HG03066 (cell line): ENCODE measurements at regions not wholly inside any gene's neighbourhood (a gene's known extent, or its start where the extent isn't known, plus 50 kb on each side); places are given as distances from the start of the nearest gene placed in this dataset.
"Not testable (repeated sequence)": the region's sequence is repeated elsewhere in the genome, so short reads cannot be mapped to it uniquely, and the experiment has no call there.

Experiments
- ATAC-seq: cut with Tn5 transposase; IDR thresholded peaks from one replicate; pipeline ENCODE4 v1.9.1; 2021; ENCODE audit warnings: low read depth; ENCODE audit not compliant: unreplicated experiment

DNA sequence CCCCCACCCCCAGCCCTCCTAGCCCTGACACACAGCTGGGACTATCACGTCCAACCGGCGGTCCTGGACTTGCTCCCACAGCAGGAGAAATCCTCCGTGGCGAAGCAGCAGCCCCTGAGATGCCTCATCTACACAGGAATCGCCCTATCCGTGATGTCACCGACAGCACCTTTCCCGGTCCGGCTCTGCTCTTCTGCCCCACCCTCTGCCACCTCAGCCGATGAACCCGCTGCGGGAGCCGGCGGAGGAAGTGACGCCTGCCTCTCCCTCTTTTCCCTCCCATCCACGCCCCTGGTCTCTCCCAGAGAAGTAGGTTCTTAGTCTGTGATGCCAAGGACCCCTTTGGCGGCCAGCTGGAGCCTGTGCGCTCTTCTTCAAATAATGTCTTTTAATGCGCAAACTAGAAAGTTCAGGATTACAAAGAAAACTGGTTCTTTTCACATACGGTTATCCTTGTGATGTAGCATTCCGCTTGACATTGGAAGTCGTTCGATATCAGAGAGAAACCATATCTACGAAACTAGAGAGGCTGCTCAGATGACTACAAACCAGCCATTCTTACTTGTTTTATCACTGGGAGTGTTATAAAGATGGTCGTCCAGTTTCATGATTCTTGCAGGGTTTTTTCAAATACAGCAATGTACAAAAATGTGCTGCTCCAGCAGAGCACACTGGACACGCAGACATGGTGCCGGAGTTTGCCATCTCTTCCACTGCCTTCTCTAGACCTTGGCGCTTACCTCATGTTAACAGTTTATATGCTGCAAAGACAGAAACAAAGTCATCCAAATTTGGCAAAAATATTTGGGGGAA lies 120.3 kb downstream of the PPIAL4G start:
- no peak for ATAC-seq

DNA sequence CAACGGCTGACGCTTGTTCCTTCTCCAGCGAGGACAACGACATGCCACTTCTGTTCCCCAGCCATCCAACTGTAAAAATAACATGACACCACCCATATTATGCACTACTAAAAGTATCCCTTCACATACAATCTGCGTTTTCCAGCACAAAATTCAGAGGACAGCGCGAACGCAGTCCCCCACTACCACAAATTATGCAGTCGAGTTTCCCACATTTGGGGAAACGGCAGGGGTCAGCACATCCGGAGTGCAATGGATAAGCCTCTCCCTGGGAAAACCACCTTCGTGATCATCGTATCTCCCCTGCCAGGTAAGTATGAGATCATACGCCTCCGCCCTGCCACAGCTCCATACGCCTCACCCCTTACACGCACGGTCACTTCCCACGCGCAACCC lies 120.9 kb downstream of the PPIAL4G start:
- no peak for ATAC-seq

GRCh38 chr1:148361427-148362215 lies 121.5 kb downstream of the PPIAL4G start:
- ATAC-seq, result not testable (repeated sequence)

GRCh38 chr1:148357037-148357436 lies 126.1 kb downstream of the PPIAL4G start:
- ATAC-seq, result no peak

DNA sequence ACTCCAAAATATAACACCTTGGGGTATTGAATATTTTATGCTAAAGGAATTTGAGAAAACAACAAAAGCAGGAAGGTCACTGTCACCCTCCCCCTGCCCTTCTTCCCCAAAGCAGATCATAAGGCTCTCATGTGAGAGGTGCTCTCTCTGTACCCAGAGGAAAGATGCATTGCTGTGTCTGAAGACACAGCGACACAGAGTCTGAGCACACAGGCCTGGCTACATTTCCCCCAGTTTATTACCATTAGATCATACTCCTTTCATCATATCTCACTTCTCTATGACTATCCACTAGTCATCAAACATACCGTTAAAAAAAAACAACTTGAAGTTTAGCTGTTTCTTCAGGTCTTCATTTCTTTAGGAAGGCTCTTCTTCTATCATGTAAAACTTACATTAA lies 127.1 kb downstream of the PPIAL4G start:
- ATAC-seq, result no peak

GRCh38 chr1:148354913-148355308 lies 128.2 kb downstream of the PPIAL4G start:
- ATAC-seq, result no peak

DNA sequence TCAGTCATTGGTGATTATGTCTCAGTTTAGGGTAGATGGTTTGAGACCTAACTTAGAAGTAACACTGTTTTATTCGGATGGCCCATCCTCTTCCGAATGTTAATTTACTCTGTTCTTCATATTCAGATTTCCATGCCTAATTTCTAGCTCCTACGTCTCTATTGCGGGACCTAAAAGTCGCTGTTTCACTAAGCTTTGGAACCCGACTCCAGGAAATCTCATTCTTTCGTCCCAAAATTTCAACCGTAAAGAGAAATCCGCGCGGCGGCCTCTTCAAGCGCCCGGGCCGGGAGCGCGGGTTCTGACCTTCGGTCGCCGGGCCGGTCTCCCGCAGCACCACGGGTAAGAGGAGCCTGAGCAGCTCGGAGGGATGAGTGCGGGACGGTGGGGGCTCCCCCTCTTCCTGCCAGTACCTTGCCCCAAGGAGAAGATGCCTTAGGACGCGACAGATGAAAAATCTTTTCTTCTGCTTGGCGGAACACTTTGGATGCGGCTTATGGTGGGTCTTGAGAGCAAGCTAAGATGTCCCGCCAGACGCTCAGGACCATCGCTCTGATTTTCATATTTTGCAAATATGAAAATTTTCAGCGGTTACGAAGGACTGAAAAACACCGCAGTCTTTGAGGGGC lies 128.7 kb downstream of the PPIAL4G start:
- ATAC-seq, result no peak

- ATAC-seq, result no peak
Observed at GRCh38 chr1:148353461-148354283, 129.4 kb downstream of the PPIAL4G start.

DNA sequence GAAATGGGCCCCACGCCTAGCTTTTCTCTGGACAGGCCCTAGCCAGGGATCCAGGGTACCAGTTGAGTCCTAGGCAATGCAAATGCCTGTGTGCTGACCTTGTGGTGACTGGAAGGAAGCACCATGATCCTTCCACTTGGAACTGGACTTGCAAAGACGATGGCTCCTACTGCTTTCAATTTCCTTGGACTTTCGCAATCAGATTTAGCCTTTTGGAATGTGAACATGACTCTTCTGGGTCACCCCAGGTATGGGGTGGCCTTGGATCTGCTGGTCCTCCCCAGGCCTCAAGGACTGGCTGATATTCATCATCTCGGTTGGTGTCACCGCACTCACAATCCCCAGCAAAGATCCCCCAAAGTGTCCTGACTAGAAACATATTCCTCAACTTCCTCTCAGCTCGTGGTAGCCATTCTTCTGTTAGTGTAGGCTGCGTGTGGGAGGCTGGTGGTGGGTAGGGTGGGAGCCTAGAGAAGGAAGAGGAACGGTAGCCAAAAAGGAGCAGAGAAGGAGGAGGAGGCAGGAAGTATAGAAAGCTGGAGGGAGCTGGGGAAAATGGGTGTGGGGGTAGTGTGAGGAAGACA lies 130.5 kb downstream of the PPIAL4G start:
- ATAC-seq, result no peak

DNA sequence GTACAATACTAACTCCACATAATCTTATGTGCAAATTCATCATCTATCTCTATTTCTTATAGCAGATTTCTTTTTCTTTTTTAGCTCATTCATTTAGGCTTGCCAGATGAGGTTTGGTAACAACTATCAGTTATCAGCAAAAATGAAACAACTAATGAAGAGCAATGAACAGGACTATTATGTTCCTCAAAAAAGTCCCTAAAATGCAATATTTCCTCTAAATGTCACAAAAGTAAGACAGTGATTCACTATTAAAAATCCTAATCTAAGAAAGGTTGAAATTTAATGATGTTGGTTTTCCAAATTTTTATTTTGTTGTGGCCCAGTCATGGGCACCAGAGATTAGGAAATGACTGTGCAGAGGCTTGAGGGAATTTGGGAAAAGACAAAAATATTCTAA lies 135.3 kb downstream of the PPIAL4G start:
- ATAC-seq, result no peak

- ATAC-seq, result not testable (repeated sequence)
Observed at GRCh38 chr1:148345659-148346151, 137.4 kb downstream of the PPIAL4G start.

DNA sequence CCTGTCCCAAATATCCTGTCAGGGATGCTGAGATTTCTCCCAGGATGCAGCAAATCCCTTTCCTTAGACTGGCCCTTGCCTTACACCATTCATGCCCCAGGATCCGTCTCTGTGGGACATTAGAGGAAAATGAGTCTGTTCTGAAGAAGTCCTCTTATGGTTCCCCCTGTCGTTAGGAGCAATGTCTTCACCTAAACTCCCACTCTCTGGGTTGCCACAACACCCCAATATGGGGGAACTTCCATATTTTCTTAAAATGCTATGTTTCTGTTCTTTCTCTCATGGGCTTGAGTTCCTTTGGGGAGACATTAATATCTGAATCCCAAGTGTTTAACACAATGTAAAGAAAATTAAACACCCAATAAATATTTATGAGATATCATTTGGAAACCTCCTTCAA lies 138.5 kb downstream of the PPIAL4G start:
- ATAC-seq, result not testable (repeated sequence)

DNA sequence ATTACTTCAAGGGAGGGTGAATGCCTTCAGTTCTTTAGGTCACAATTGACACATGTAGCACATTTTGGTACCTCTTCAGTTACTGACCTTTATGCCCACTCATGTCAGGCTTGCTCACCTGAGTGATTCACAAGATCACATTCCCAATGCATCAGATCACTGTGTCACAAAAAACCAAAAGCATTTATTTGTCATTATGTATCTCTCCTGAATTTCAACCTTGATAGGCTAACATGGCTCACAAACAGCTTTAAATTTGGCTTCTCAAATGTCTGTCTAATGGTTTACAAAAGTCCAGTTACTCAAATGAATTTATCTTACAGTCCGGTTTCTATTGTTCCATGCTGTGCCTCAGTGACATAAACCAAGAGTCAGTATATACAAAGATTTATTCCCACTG lies 141.4 kb downstream of the PPIAL4G start:
- ATAC-seq, result not testable (repeated sequence)

DNA sequence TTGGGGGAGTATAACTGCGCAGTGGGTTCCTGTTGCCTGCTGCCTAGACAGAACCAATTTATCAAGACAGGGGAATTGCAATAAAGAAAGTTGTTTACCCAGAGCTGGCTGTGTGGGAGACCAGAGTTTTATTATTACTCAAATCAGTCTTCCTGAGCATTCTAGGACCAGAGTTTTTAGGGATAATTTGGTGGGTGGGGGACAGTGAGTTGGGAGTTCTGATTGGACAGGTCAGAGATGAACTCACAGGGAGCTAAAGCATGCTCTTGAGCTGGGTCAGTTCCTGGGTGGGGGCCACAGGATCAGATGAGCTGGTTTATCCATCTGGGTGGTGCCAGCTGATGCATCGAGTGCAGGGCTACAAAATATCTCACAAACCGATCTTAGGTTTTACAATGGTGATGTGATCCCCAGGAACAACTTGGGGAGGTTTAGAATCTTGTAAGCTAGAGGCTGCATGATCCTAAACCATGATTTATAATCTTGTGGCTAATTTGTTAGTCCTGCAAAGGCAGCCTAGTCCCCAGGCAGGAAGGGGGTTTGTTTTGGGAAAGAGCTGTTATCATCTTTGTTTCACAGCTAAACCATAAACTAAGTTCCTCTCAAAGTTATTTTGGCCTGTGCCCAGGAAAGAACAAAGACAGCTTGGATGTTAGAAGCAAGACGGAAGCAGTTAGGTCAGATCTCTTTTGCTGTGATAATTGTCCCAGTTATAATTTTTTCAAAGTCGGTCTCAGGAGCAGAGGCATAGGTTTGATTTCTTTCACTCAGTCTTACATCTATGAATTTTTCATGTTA lies 146.8 kb downstream of the PPIAL4G start:
- ATAC-seq, result not testable (repeated sequence)

DNA sequence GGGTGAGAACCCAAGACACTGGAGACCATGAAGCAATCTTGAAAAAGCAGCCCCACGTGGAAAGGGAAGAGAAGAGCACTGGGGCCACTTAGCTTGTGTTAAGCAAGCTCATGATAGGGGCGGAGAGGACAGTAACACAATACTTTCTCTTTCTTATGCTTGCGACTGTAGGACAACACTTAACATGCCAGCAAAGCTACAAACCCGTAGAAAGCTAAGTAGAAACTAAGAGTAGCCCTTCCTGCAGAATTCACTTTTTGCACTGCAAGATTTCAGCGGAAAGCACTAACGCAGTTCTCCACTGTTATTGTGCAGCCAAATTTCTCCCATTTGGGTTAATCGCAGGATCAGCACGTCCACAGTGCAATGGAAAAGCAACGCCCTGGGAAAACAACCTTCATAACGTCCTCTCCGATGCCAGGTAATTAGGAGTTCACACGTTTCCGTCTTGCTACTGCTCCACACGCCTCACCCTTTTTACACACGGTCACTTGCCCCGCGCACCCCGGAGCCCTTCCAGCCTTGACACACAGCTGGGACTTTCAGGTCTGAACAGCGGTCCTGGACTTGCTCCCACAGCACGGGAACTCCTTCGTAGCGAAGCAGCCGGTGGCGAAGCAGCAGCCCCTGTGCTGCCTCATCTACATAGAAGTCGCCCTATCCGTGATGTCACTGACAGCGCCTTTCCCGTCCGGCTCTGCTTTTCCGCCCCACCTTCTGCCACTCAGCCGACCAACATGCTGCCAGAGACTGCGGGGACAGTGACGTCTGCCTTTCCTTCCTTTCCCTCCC lies 148.6 kb downstream of the PPIAL4G start:
- ATAC-seq, result peak; percentile 71

DNA sequence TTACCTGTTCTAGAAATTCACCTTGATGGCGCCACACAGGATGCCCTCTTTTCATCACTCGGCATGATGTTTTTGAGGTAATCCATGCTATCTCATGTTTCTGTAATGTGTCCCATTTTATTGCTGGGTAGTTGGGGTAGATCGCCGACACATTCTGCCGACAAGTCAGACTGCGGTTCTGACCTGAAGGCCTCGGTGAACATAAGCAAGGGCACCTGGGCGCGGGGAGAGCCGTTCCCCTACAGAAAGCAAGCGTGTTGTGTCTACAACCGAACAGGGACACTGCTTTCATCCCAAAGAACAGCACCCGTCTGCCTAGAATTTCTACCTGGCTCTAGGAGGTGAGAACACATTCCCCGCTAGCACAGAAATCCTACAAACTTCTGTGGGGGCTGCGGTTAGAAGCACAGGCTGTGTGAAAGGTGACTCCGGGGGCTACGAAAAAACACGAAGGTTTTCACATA lies 149.2 kb downstream of the PPIAL4G start:
- ATAC-seq, result no peak

- no peak for ATAC-seq
Observed at GRCh38 chr1:148328884-148329283, 154.2 kb downstream of the PPIAL4G start.

- ATAC-seq, result not testable (repeated sequence)
Observed at GRCh38 chr1:148325031-148325430, 158.1 kb downstream of the PPIAL4G start.
